ENCODE measurements at regions not wholly inside any gene's neighbourhood (a gene's known extent, or its start where the extent isn't known, plus 50 kb on each side); places are given as distances from the start of the nearest gene placed in this dataset.

GRCh38 chr13:73549717-73550116 is 490.9 kb downstream of the KLF5 start:
- TF ChIP-seq, protein P1, sequence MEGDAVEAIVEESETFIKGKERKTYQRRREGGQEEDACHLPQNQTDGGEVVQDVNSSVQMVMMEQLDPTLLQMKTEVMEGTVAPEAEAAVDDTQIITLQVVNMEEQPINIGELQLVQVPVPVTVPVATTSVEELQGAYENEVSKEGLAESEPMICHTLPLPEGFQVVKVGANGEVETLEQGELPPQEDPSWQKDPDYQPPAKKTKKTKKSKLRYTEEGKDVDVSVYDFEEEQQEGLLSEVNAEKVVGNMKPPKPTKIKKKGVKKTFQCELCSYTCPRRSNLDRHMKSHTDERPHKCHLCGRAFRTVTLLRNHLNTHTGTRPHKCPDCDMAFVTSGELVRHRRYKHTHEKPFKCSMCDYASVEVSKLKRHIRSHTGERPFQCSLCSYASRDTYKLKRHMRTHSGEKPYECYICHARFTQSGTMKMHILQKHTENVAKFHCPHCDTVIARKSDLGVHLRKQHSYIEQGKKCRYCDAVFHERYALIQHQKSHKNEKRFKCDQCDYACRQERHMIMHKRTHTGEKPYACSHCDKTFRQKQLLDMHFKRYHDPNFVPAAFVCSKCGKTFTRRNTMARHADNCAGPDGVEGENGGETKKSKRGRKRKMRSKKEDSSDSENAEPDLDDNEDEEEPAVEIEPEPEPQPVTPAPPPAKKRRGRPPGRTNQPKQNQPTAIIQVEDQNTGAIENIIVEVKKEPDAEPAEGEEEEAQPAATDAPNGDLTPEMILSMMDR (IDR thresholded peaks at IDR 0.05; ENCODE audit: unreplicated experiment): no peak
- ChIA-PET CTCF (interaction anchor here (1.1 kb wide), 1 partner anchor 29 kb away, joined by 3 read pairs; no protein-coding TSS in a partner anchor), POLR2A (interaction anchor here (0.5 kb wide), 1 partner anchor 379 kb away, joined by 3 read pairs; no protein-coding TSS in a partner anchor)
- intact Hi-C loops (cut with micrococcal nuclease): no loop called here
- Mint-ChIP-seq H3K27me3 (ENCODE audit: insufficient read depth, unreplicated experiment) (no peaks in the 10 kb centered on the region), H3K4me1 (ENCODE audit: insufficient read depth, unreplicated experiment) (no peaks in the 10 kb centered on the region), H3K27ac (ENCODE audit: low read depth, unreplicated experiment) (no peak overlapping the region), H3K4me3 (ENCODE audit: unreplicated experiment) (no peak overlapping the region), H3K36me3 (ENCODE audit: insufficient read depth, unreplicated experiment) (no peaks in the 10 kb centered on the region), H3K9me3 (ENCODE audit: unreplicated experiment) (no peaks in the 10 kb centered on the region)
- DNase-seq (ENCODE audit: unreplicated experiment): no peak
- no TSS peak for BruUV-seq (replicated peaks)

DNA sequence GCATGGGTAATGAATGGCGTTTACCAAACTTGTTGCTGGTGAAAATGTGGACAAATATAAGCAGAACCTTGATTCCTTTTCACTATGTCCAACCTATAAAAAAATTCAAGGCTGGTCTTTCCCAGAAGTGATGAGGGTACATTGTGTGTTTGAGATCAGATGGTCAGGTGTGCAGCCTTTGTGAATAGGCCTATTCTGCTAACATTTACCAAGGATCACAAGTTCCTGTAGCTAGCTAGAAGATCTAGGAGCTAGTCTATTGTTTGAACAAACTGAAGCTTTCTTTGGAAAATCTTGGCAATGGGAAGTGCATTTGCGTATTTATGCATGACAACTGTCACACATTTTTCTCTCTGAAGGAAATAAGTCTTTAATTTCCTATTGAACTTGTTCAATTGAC is 489.6 kb downstream of the KLF5 start:
- DNase-seq (ENCODE audit: unreplicated experiment): no peak
- POLR2A ChIA-PET: no interaction called here
- H3K36me3 Mint-ChIP-seq (ENCODE audit: insufficient read depth, unreplicated experiment): no peaks in the 10 kb centered on the region
- no peak overlapping the region for H3K4me3 Mint-ChIP-seq (ENCODE audit: unreplicated experiment)
- no peaks in the 10 kb centered on the region for H3K9me3 Mint-ChIP-seq (ENCODE audit: unreplicated experiment)
- no peaks in the 10 kb centered on the region for H3K27me3 Mint-ChIP-seq (ENCODE audit: insufficient read depth, unreplicated experiment)
- CTCF ChIA-PET: interaction anchor here (0.6 to 0.9 kb wide), 4 partner anchors 8 to 564 kb away, joined by 3 to 7 read pairs (median 3); no protein-coding TSS in a partner anchor
- H3K27ac Mint-ChIP-seq (ENCODE audit: low read depth, unreplicated experiment): no peak overlapping the region
- intact Hi-C loops (cut with micrococcal nuclease): no loop called here
- no TSS peak for BruUV-seq (replicated peaks)
- TF ChIP-seq, protein P1 (IDR thresholded peaks at IDR 0.05; ENCODE audit: unreplicated experiment): no peak
- no peaks in the 10 kb centered on the region for H3K4me1 Mint-ChIP-seq (ENCODE audit: insufficient read depth, unreplicated experiment)

- no peak for DNase-seq (ENCODE audit: unreplicated experiment)
- Mint-ChIP-seq H3K27ac (ENCODE audit: low read depth, unreplicated experiment) (no peak overlapping the region), H3K4me3 (ENCODE audit: unreplicated experiment) (no peak overlapping the region), H3K27me3 (ENCODE audit: insufficient read depth, unreplicated experiment) (no peaks in the 10 kb centered on the region), H3K4me1 (ENCODE audit: insufficient read depth, unreplicated experiment) (no peaks in the 10 kb centered on the region), H3K9me3 (ENCODE audit: unreplicated experiment) (no peaks in the 10 kb centered on the region), H3K36me3 (ENCODE audit: insufficient read depth, unreplicated experiment) (no peaks in the 10 kb centered on the region)
- TF ChIP-seq, protein P1 (IDR thresholded peaks at IDR 0.05; ENCODE audit: unreplicated experiment): no peak
- POLR2A ChIA-PET: interaction anchor here (0.7 kb wide), 1 partner anchor 10 kb away, joined by 3 read pairs; no protein-coding TSS in a partner anchor
- BruUV-seq (replicated peaks): no TSS peak
- CTCF ChIA-PET: no interaction called here
- intact Hi-C loops (cut with micrococcal nuclease): no loop called here
Measured at GRCh38 chr13:73547239-73547638, 488.4 kb downstream of the KLF5 start.

GRCh38 chr13:73544175-73544574 is 485.4 kb downstream of the KLF5 start:
- intact Hi-C loops (cut with micrococcal nuclease): no loop called here

More at GRCh38 chr13:73544175-73544574, 485.4 kb downstream of the KLF5 start:
- DNase-seq (ENCODE audit: unreplicated experiment): no peak
- H3K27ac Mint-ChIP-seq (ENCODE audit: low read depth, unreplicated experiment): no peak overlapping the region
- ChIA-PET CTCF (interaction anchor here (0.6 to 1.2 kb wide), 13 partner anchors 9 to 488 kb away, joined by 3 to 7 read pairs (median 3); no protein-coding TSS in a partner anchor), POLR2A (interaction anchor here (0.7 kb wide), 3 partner anchors 48 to 826 kb away, joined by 3 read pairs; no protein-coding TSS in a partner anchor)
- TF ChIP-seq, protein P1 (IDR thresholded peaks at IDR 0.05; ENCODE audit: unreplicated experiment): peak; percentile 19
- no peak overlapping the region for H3K4me3 Mint-ChIP-seq (ENCODE audit: unreplicated experiment)
- no peaks in the 10 kb centered on the region for H3K9me3 Mint-ChIP-seq (ENCODE audit: unreplicated experiment)
- H3K4me1 Mint-ChIP-seq (ENCODE audit: insufficient read depth, unreplicated experiment): no peaks in the 10 kb centered on the region
- no TSS peak for BruUV-seq (replicated peaks)
- H3K27me3 Mint-ChIP-seq (ENCODE audit: insufficient read depth, unreplicated experiment): no peaks in the 10 kb centered on the region
- H3K36me3 Mint-ChIP-seq (ENCODE audit: insufficient read depth, unreplicated experiment): no peaks in the 10 kb centered on the region
